Keratinocyte (primary cell): ENCODE measurements at regions not wholly inside any gene's neighbourhood (a gene's known extent, or its start where the extent isn't known, plus 50 kb on each side); places are given as distances from the start of the nearest gene placed in this dataset.

Experiments used
- DNase-seq: peaks from one replicate; pipeline ENCODE4 v3.0.0-alpha.2; 2011; ENCODE audit warnings: low read depth, missing footprints, low spot score
- FAIRE-seq: peaks from 2 replicates; lab custom pipeline; 2011; peaks lifted over from hg19 to GRCh38; lab: Jason Lieb, UNC
- H2AFZ ChIP-seq: 2 replicates; pipeline ENCODE4 v1.6.0; 2012; ENCODE audit warnings: low read length, control low read depth, inconsistent platforms; ENCODE audit not compliant: control insufficient read depth
- H3K27ac ChIP-seq: 2 replicates; pipeline ENCODE4 v1.5.1; 2011; ENCODE audit warnings: low read length; ENCODE audit not compliant: control insufficient read depth, insufficient read depth
- H3K27me3 ChIP-seq: 3 replicates; pipeline ENCODE4 v1.6.0; 2011; ENCODE audit warnings: low read length; ENCODE audit not compliant: control insufficient read depth, insufficient read depth; ENCODE audit errors: extremely low read depth
- H3K36me3 ChIP-seq, 2 experiments: 2 replicates in 1 of 2; 3 replicates in 1 of 2; pipeline ENCODE4 v1.5.1; 2011; ENCODE audit warnings: low read length in 2 of 2, mild to moderate bottlenecking in 1 of 2; ENCODE audit not compliant: control insufficient read depth in 2 of 2, insufficient read depth in 2 of 2; ENCODE audit errors: extremely low read depth in 1 of 2
- H3K4me1 ChIP-seq: 3 replicates; pipeline ENCODE4 v1.5.1; 2011; ENCODE audit warnings: low read length; ENCODE audit not compliant: control insufficient read depth, insufficient read depth; ENCODE audit errors: extremely low read depth
- H3K4me2 ChIP-seq: 3 replicates; pipeline ENCODE4 v1.6.0; 2011; ENCODE audit warnings: low read depth, low read length; ENCODE audit not compliant: control insufficient read depth, insufficient read depth; ENCODE audit errors: extremely low read depth
- H3K4me3 ChIP-seq, 3 experiments: fragments of 200-600 bp in 1 of 3; sonication (generic) in 1 of 3; 2 replicates in 2 of 3; 3 replicates in 1 of 3; pipeline ENCODE4 v1.5.1; 2011 to 2016; ENCODE audit warnings: low read length in 3 of 3, mild to moderate bottlenecking in 3 of 3, control low read depth in 2 of 3, inconsistent platforms in 1 of 3, low read depth in 1 of 3, mixed read lengths in 1 of 3, mixed run types in 1 of 3, moderate library complexity in 1 of 3; ENCODE audit not compliant: control insufficient read depth in 2 of 3, insufficient read depth in 2 of 3; ENCODE audit errors: extremely low read depth in 1 of 3
- H3K79me2 ChIP-seq: 2 replicates; pipeline ENCODE4 v1.6.0; 2012; ENCODE audit warnings: low read length; ENCODE audit not compliant: control insufficient read depth, insufficient read depth
- H3K9ac ChIP-seq: 3 replicates; pipeline ENCODE4 v1.6.0; 2011; ENCODE audit warnings: low read length; ENCODE audit not compliant: control insufficient read depth, insufficient read depth; ENCODE audit errors: extremely low read depth
- H3K9me1 ChIP-seq: 3 replicates; pipeline ENCODE4 v1.6.0; 2011; ENCODE audit warnings: low read length; ENCODE audit not compliant: control insufficient read depth, insufficient read depth; ENCODE audit errors: extremely low read depth
- H3K9me3 ChIP-seq: 2 replicates; pipeline ENCODE4 v1.5.1; 2012; ENCODE audit warnings: low read depth, low read length; ENCODE audit not compliant: control insufficient read depth
- H4K20me1 ChIP-seq: 3 replicates; pipeline ENCODE4 v1.6.0; 2011; ENCODE audit warnings: low read length; ENCODE audit not compliant: control insufficient read depth, insufficient read depth; ENCODE audit errors: extremely low read depth
- CTCF ChIP-seq, 3 experiments: IDR thresholded peaks in 1 of 3; conservative IDR thresholded peaks in 1 of 3; optimal IDR thresholded peaks in 1 of 3; 2 replicates in 2 of 3; 3 replicates in 1 of 3; pipeline versions ENCODE3 to v1.5.1; 2011; ENCODE audit warnings: low read length in 3 of 3, mild to moderate bottlenecking in 3 of 3, moderate library complexity in 2 of 3, control low read depth in 1 of 3, inconsistent platforms in 1 of 3; ENCODE audit not compliant: insufficient read depth in 2 of 3; ENCODE audit errors: extremely low read depth in 1 of 3
- EZH2 ChIP-seq: IDR thresholded peaks from one replicate; pipeline ENCODE4 v1.6.1; 2012; ENCODE audit warnings: inconsistent platforms, mild to moderate bottlenecking, low read length, moderate library complexity
- dilution Hi-C: fragments of 300-500 bp; cut with MboI; formaldehyde crosslinking; loops from one replicate; pipeline ENCODE4 v1.7.0; 2020; ENCODE audit warnings: low sequenced_read_pairs; ENCODE audit not compliant: extremely low pct_ligation_motif_present

- H3K79me2 ChIP-seq = no peaks in the 10 kb centered on the region
- H3K27ac ChIP-seq = no peak overlapping the region
- no peaks in the 10 kb centered on the region for H4K20me1 ChIP-seq
- no peaks in the 10 kb centered on the region for H3K4me1 ChIP-seq
- H3K36me3 ChIP-seq = no peaks in the 10 kb centered on the region
- no peak overlapping the region for H3K9ac ChIP-seq
- no peaks in the 10 kb centered on the region for H3K9me3 ChIP-seq
- H3K4me3 ChIP-seq = no peak overlapping the region
- H3K9me1 ChIP-seq = no peaks in the 10 kb centered on the region
- no peak for TF ChIP-seq CTCF (optimal IDR thresholded peaks at IDR 0.05 in 1 of 3, IDR thresholded peaks at IDR 0.05 in 1 of 3, conservative IDR thresholded peaks at IDR 0.05 in 1 of 3; ENCODE audit: extremely low read depth in 1 of 3, insufficient read depth in 2 of 3, low read length in 3 of 3)
- TF ChIP-seq EZH2 = no peak
- H3K27me3 ChIP-seq = no peaks in the 10 kb centered on the region
- no peak overlapping the region for H2AFZ ChIP-seq
- no peak for DNase-seq
- H3K4me2 ChIP-seq = no peak overlapping the region
- no peak for FAIRE-seq
- dilution Hi-C loops = no loop called here
Measured at GRCh38 chr7:68058014-68058413, 1061.4 kb downstream of the TYW1 start.

- FAIRE-seq (no peak), DNase-seq (no peak)
- H3K27me3 ChIP-seq = no peaks in the 10 kb centered on the region
- no peaks in the 10 kb centered on the region for H3K36me3 ChIP-seq
- no peaks in the 10 kb centered on the region for H4K20me1 ChIP-seq
- H3K9me1 ChIP-seq = no peaks in the 10 kb centered on the region
- no peak overlapping the region for H3K9ac ChIP-seq
- H3K4me3 ChIP-seq = no peak overlapping the region
- no peak overlapping the region for H3K4me2 ChIP-seq
- TF ChIP-seq EZH2 = no peak
- peak in 1 of 3 experiments; percentile 43 for TF ChIP-seq CTCF (optimal IDR thresholded peaks at IDR 0.05 in 1 of 3, IDR thresholded peaks at IDR 0.05 in 1 of 3, conservative IDR thresholded peaks at IDR 0.05 in 1 of 3; ENCODE audit: extremely low read depth in 1 of 3, insufficient read depth in 2 of 3, low read length in 3 of 3)
- no peaks in the 10 kb centered on the region for H3K9me3 ChIP-seq
- no peaks in the 10 kb centered on the region for H3K4me1 ChIP-seq
- dilution Hi-C loops = no loop called here
- no peak overlapping the region for H3K27ac ChIP-seq
- no peaks in the 10 kb centered on the region for H3K79me2 ChIP-seq
- no peak overlapping the region for H2AFZ ChIP-seq
Measured at GRCh38 chr7:68063171-68063570, 1066.5 kb downstream of the TYW1 start.
